IMR-90 (cell line): ENCODE measurements at regions not wholly inside any gene's neighbourhood (a gene's known extent, or its start where the extent isn't known, plus 50 kb on each side); places are given as distances from the start of the nearest gene placed in this dataset.

ENCODE experiments used
- ATAC-seq: fragments of 200-7000 bp; cut with Tn5 transposase; 2 replicates; pipeline ENCODE4 v1.9.1; 2020; ENCODE audit warnings: low read depth, mild to moderate bottlenecking, moderate library complexity
- BruUV-seq: library from RNA; stranded (reverse); fragments of 400-500 nt; replicated peaks from 2 replicates; lab custom pipeline; 2021; lab: Mats Ljungman, UMichigan
- CTCF ChIA-PET: fragments of 300-600 bp; formaldehyde crosslinking; extraction: SDS; loops from one replicate; lab custom pipeline; 2021; ENCODE audit warnings: antibody characterized with exemption; lab: Yijun Ruan, JAX
- POLR2A ChIA-PET: fragments of 300-600 bp; sonication (Branson Sonifier 250); formaldehyde crosslinking; loops from one replicate; lab custom pipeline; 2022; ENCODE audit warnings: antibody characterized with exemption; ENCODE audit not compliant: unreplicated experiment; lab: Charles Lee
- DNase-seq: peaks from one replicate; pipeline ENCODE4 v3.0.0; 2013
- H2AFZ ChIP-seq: replicated peaks from 2 replicates; pipeline ENCODE3; 2013; ENCODE audit warnings: low read length, mild to moderate bottlenecking; ENCODE audit not compliant: poor library complexity
- H2AK5ac ChIP-seq: 2 replicates; pipeline ENCODE4 v1.6.1; 2013; ENCODE audit warnings: low read depth, low read length, inconsistent platforms
- H2AK9ac ChIP-seq: replicated peaks from 2 replicates; pipeline ENCODE3; 2013; ENCODE audit warnings: mild to moderate bottlenecking, low read depth, low read length, moderate library complexity; ENCODE audit not compliant: poor library complexity
- H2BK120ac ChIP-seq: 2 replicates; pipeline ENCODE4 v1.6.1; 2013; ENCODE audit warnings: low read depth, low read length, inconsistent platforms
- H2BK15ac ChIP-seq: 3 replicates; pipeline ENCODE4 v1.6.1; 2013; ENCODE audit warnings: low read depth, low read length, inconsistent platforms
- H2BK20ac ChIP-seq: 2 replicates; pipeline ENCODE4 v1.6.1; 2013; ENCODE audit warnings: low read depth, mild to moderate bottlenecking, inconsistent platforms, low read length, moderate library complexity
- H2BK5ac ChIP-seq: 2 replicates; pipeline ENCODE4 v1.6.1; 2013; ENCODE audit warnings: mild to moderate bottlenecking, low read depth, low read length, inconsistent platforms; ENCODE audit not compliant: poor library complexity, severe bottlenecking
- H3K14ac ChIP-seq: replicated peaks from 2 replicates; pipeline ENCODE4 v1.6.1; 2013; ENCODE audit warnings: low read depth, low read length, inconsistent platforms
- H3K18ac ChIP-seq: 2 replicates; pipeline ENCODE4 v1.6.1; 2013; ENCODE audit warnings: low read depth, low read length, control low read depth
- H3K23ac ChIP-seq: 2 replicates; pipeline ENCODE4 v1.6.1; 2013; ENCODE audit warnings: low read depth, low read length, inconsistent platforms
- H3K27ac ChIP-seq: 2 replicates; pipeline ENCODE4 v1.5.1; 2013; ENCODE audit warnings: mild to moderate bottlenecking, control low read depth, low read length; ENCODE audit not compliant: insufficient read depth
- H3K27me3 ChIP-seq: 2 replicates; pipeline ENCODE4 v1.6.1; 2013; ENCODE audit warnings: low read length; ENCODE audit not compliant: control insufficient read depth, insufficient read depth
- H3K36me3 ChIP-seq: 2 replicates; pipeline ENCODE4 v1.6.1; 2013; ENCODE audit warnings: low read length, mixed read lengths; ENCODE audit not compliant: control insufficient read depth, insufficient read depth
- H3K4ac ChIP-seq: 2 replicates; pipeline ENCODE4 v1.6.1; 2013; ENCODE audit warnings: low read depth, low read length, inconsistent platforms
- H3K4me1 ChIP-seq: 2 replicates; pipeline ENCODE4 v1.6.1; 2013; ENCODE audit warnings: low read length, mixed read lengths; ENCODE audit not compliant: control insufficient read depth, insufficient read depth
- H3K4me2 ChIP-seq: 2 replicates; pipeline ENCODE4 v1.6.1; 2013; ENCODE audit warnings: low read depth, mild to moderate bottlenecking, control low read depth, low read length, moderate library complexity
- H3K4me3 ChIP-seq: 2 replicates; pipeline ENCODE4 v1.5.1; 2013; ENCODE audit warnings: low read depth, mild to moderate bottlenecking, control low read depth, low read length, moderate library complexity; ENCODE audit not compliant: insufficient read depth
- H3K56ac ChIP-seq: 2 replicates; pipeline ENCODE4 v1.6.1; 2013; ENCODE audit warnings: low read length, inconsistent platforms; ENCODE audit not compliant: insufficient read depth; ENCODE audit errors: extremely low read depth
- H3K79me1 ChIP-seq, 2 experiments: 2 replicates each; pipeline ENCODE4 v1.6.1; 2013; ENCODE audit warnings: low read length in 2 of 2, inconsistent platforms in 1 of 2, low read depth in 1 of 2
- H3K9ac ChIP-seq: 2 replicates; pipeline ENCODE4 v1.6.1; 2013; ENCODE audit warnings: low read depth, low read length, control low read depth
- H3K9me1 ChIP-seq: 2 replicates; pipeline ENCODE4 v1.6.1; 2013; ENCODE audit warnings: low read length, inconsistent platforms; ENCODE audit not compliant: insufficient read depth
- H3K9me3 ChIP-seq: 2 replicates; pipeline ENCODE4 v1.6.1; 2013; ENCODE audit warnings: low read length; ENCODE audit not compliant: control insufficient read depth, insufficient read depth
- H4K20me1 ChIP-seq: 2 replicates; pipeline ENCODE4 v1.6.1; 2013; ENCODE audit warnings: low read length, inconsistent platforms; ENCODE audit not compliant: insufficient read depth
- H4K5ac ChIP-seq: 2 replicates; pipeline ENCODE4 v1.6.1; 2013; ENCODE audit warnings: mild to moderate bottlenecking, low read depth, low read length, control low read depth
- H4K8ac ChIP-seq, 2 experiments: 2 replicates each; pipeline ENCODE4 v1.6.1; 2013; ENCODE audit warnings: low read depth in 2 of 2, low read length in 2 of 2, control low read depth in 1 of 2, inconsistent platforms in 1 of 2
- H4K91ac ChIP-seq: 2 replicates; pipeline ENCODE4 v1.6.1; 2013; ENCODE audit warnings: low read depth, low read length, inconsistent platforms; ENCODE audit not compliant: insufficient read depth
- BHLHE40 ChIP-seq: fragments of 150-350 bp; IDR thresholded peaks from 2 replicates; pipeline ENCODE4 v1.6.1; 2016; ENCODE audit warnings: mild to moderate bottlenecking, low read depth, low read length
- MXI1 ChIP-seq: IDR thresholded peaks from 2 replicates; pipeline ENCODE4 v1.6.1; 2012; ENCODE audit warnings: low read depth, mild to moderate bottlenecking, low read length, moderate library complexity, borderline replicate concordance
- RCOR1 ChIP-seq: IDR thresholded peaks from 2 replicates; pipeline ENCODE4 v1.6.1; 2012; ENCODE audit warnings: mild to moderate bottlenecking, low read length, improper control_type of control experiment; ENCODE audit not compliant: insufficient replicate concordance
- SMC3 ChIP-seq: fragments of 150-350 bp; IDR thresholded peaks from 2 replicates; pipeline ENCODE4 v1.6.1; 2016; ENCODE audit warnings: low read depth, mild to moderate bottlenecking, antibody characterized with exemption, low read length, moderate library complexity
- WGBS, 2 experiments: methylation state at CpG; one replicate each; pipeline versions ENCODE4 v1.1.5 to v1.1.7; 2013; ENCODE audit warnings: missing lambda C conversion rate in 2 of 2; ENCODE audit not compliant: insufficient read length in 1 of 2; ENCODE audit errors: extremely low coverage in 2 of 2; 5-methylcytosine and 5-hydroxymethylcytosine counted together
- dilution Hi-C: fragments of 300-500 bp; cut with HindIII; formaldehyde crosslinking; loops from one replicate; pipeline ENCODE4 v1.14.3; 2018; ENCODE audit warnings: low sequenced_read_pairs; ENCODE audit not compliant: unreplicated experiment
- in situ Hi-C: fragments of 300-500 bp; cut with MboI; formaldehyde crosslinking; loops from 3 replicates; pipeline ENCODE4 v1.14.3; 2019; ENCODE audit warnings: low sequenced_read_pairs, inconsistent platforms, mixed read lengths
- intact Hi-C: fragments of 100-400 bp; cut with micrococcal nuclease; formaldehyde crosslinking; loops from 2 replicates; pipeline ENCODE4 v1.10.0; 2022
- TF ChIP-seq, protein P1 (sequence below): conservative IDR thresholded peaks from 2 replicates; pipeline ENCODE4 v1.5.1; 2012; ENCODE audit warnings: mild to moderate bottlenecking, low read depth, low read length, improper control_type of control experiment
- TF ChIP-seq, protein P2 (sequence below): fragments of 150-350 bp; IDR thresholded peaks from 2 replicates; pipeline ENCODE4 v1.6.1; 2017; ENCODE audit warnings: mild to moderate bottlenecking, antibody characterized with exemption, low read length, low read depth
- TF ChIP-seq, protein P3 (sequence below): fragments of 150-350 bp; IDR thresholded peaks from 2 replicates; pipeline ENCODE4 v1.6.1; 2016; ENCODE audit warnings: low read depth, mild to moderate bottlenecking, low read length, moderate library complexity, borderline replicate concordance

DNA sequence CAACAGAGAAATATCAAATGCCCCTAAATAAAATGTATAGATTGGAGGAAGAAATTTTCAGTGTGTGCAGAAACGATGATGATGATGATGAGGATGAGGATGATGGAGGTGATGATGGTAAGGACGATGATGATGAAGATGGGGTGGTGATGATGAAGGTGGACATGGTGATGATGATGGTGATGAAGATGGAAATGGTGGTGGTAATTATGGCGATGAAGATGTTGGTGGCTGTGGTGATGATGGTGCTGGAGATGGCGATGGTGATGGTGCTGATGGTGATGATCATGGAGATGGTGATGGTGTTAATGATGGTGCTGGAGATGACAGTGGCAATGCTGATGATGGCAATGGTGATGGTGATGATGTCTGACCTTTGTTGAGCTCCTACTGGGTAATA is 141.2 kb downstream of the DHX35 start:
- Histone ChIP-seq H2AK9ac (no peak overlapping the region), H3K36me3 (no peaks in the 10 kb centered on the region), H2BK5ac (no peak overlapping the region), H3K4ac (no peak overlapping the region), H2AFZ (no peak overlapping the region), H3K9me3 (no peaks in the 10 kb centered on the region), H3K79me1 (no peaks in the 10 kb centered on the region), H3K18ac (no peak overlapping the region), H2BK120ac (no peak overlapping the region), H4K20me1 (no peaks in the 10 kb centered on the region), H3K27me3 (peaks cover 3% of the 10 kb centered on the region; the same call in 1 of the 2 replicates), H4K5ac (no peak overlapping the region), H3K56ac (no peak overlapping the region), H3K14ac (no peak overlapping the region), H2BK15ac (no peak overlapping the region), H4K91ac (no peak overlapping the region), H2BK20ac (no peak overlapping the region), H3K9ac (no peak overlapping the region), H3K4me1 (no peaks in the 10 kb centered on the region), H4K8ac (no peak overlapping the region), H3K4me3 (no peak overlapping the region), H3K27ac (no peak overlapping the region), H2AK5ac (no peak overlapping the region), H3K4me2 (no peak overlapping the region), H3K9me1 (no peaks in the 10 kb centered on the region), H3K23ac (no peak overlapping the region)
- TF ChIP-seq, protein P1, sequence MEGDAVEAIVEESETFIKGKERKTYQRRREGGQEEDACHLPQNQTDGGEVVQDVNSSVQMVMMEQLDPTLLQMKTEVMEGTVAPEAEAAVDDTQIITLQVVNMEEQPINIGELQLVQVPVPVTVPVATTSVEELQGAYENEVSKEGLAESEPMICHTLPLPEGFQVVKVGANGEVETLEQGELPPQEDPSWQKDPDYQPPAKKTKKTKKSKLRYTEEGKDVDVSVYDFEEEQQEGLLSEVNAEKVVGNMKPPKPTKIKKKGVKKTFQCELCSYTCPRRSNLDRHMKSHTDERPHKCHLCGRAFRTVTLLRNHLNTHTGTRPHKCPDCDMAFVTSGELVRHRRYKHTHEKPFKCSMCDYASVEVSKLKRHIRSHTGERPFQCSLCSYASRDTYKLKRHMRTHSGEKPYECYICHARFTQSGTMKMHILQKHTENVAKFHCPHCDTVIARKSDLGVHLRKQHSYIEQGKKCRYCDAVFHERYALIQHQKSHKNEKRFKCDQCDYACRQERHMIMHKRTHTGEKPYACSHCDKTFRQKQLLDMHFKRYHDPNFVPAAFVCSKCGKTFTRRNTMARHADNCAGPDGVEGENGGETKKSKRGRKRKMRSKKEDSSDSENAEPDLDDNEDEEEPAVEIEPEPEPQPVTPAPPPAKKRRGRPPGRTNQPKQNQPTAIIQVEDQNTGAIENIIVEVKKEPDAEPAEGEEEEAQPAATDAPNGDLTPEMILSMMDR = no peak
- TF ChIP-seq, protein P2, sequence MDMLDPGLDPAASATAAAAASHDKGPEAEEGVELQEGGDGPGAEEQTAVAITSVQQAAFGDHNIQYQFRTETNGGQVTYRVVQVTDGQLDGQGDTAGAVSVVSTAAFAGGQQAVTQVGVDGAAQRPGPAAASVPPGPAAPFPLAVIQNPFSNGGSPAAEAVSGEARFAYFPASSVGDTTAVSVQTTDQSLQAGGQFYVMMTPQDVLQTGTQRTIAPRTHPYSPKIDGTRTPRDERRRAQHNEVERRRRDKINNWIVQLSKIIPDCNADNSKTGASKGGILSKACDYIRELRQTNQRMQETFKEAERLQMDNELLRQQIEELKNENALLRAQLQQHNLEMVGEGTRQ = no peak
- no peak for TF ChIP-seq BHLHE40
- no peak for TF ChIP-seq RCOR1
- TF ChIP-seq SMC3 = no peak
- TF ChIP-seq, protein P3, sequence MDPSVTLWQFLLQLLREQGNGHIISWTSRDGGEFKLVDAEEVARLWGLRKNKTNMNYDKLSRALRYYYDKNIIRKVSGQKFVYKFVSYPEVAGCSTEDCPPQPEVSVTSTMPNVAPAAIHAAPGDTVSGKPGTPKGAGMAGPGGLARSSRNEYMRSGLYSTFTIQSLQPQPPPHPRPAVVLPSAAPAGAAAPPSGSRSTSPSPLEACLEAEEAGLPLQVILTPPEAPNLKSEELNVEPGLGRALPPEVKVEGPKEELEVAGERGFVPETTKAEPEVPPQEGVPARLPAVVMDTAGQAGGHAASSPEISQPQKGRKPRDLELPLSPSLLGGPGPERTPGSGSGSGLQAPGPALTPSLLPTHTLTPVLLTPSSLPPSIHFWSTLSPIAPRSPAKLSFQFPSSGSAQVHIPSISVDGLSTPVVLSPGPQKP = no peak
- no peak for TF ChIP-seq MXI1
- intact Hi-C loops = no loop called here
- BruUV-seq = no TSS peak
- ChIA-PET POLR2A (no interaction called here), CTCF (no interaction called here)
- dilution Hi-C loops = no loop called here
- ATAC-seq (no peak), DNase-seq (no peak)
- 49 to 100% methylated on average over 2 to 4 of the region's 4 CpGs for WGBS, 2 experiments
- in situ Hi-C loops = no loop called here
